ENCODE measurements at regions not wholly inside any gene's neighbourhood (a gene's known extent, or its start where the extent isn't known, plus 50 kb on each side); places are given as distances from the start of the nearest gene placed in this dataset.
"Not testable (repeated sequence)": the region's sequence is repeated elsewhere in the genome, so short reads cannot be mapped to it uniquely, and the experiment has no call there.

DNA sequence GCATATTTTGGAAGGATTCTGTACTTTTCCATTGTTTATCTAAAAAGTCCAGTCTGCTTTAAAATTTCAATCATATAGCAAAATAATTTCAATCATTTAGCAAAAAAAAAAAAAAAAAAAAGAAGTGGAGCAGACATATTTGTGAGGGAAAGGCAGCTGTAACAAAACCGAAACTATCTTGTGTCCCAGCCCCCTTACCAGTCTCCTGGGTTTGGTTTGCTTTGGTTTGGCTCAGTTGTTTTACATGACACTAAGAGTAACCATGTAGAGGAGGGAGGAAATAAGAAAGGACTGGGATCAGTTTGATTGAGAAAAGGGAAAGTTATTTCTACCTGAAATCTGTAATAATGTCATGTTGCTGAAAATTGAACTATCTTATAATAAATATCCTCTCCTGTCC is 158.8 kb upstream of the GADL1 start:
- DNase-seq: no peak

DNA sequence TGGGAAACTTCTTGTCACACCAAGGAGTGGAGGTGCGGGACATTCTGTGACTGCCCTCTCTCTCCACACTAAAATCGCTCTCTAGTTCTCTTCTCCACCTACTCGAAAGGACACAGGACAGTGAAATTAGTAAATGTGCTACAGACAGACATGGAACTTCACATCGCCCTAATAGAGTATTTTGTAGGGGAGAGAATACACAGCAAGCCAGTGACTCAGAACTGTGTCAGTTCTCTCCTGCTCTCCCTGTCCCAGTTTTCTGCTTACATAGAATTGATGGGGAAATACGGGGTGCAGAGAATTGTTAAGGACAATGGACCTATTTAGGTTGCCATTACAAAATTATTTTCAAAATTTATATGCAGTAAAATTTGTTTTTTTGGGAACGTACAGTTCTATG is 159.6 kb upstream of the GADL1 start:
- DNase-seq: no peak

DNA sequence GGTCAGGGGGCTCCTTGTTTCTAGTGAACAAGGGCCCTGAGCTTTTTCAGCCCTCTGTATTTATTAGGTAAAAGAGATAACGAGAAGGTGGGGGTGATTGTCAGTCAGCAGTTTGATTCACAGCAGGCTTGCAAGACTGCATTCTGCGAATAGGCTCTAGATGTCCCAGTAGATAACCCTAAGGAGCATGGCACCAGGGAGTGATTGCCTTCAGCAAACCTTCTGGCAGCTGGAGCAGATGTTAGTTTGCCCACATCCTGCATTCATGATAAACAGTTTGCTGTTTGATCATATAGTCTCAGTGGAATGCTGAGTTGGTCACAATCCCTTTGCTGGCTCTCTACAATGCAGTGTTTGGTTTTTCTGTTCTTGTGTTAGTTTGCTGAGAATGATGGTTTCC is 161.3 kb upstream of the GADL1 start:
- DNase-seq: peak in 1 of 5 experiments; percentile 29

DNA sequence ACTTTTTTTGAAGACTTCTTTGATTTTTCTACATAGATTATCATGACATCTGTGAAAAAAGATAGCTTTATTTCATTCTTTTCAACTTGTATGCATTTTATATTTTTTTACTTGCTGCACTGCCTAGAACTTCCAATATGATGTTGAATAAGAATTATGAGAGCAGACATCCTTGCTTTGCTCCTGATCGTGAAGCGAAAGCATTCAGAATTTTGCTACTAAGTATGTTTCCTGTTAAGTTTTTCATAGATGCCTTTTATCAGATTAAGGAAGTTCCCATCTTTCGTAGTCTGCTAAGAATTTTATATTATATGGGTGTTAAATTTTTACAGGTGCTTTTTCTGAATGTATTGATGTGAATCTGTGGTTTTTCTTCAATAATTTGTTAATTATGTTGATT is 163.4 kb upstream of the GADL1 start:
- no peak for DNase-seq

DNA sequence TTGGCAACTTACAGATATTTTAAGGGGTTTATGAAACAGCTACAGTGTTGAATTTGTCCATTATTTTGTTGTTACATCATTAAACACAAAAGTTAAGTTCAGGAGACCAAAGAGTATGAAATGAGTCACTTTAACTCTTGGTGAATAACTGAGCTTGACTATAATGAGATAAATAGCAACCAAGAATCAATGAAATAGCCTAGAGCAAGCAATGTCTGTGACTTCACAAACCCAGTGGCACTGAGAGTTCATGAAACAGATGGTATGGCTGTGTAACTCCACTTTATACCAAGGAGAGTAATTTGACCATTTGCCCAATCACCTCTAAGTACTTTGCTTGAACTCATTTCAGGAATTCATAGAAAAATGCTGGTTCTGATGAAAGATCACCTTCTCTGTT is 169.6 kb upstream of the GADL1 start:
- DNase-seq: no peak

DNA sequence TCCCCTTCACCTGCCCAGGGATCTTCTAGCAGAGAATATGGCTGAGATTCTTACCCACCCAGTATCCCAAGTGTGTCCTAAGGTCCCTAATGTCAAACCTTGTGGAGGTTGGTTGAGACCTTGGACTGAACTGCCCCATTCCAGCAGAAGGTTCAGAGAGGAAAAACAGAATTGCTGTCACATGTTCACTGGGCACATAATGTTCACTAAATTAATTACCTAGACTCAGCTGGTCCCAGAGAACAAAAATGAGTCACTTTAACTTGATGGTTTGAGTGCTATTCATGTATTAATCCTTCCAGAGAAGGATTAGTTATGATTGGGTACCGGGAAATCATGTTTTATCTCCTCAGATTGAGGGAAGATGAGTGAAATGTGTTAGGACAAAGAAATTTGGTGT is 171.3 kb upstream of the GADL1 start:
- DNase-seq: no peak

DNA sequence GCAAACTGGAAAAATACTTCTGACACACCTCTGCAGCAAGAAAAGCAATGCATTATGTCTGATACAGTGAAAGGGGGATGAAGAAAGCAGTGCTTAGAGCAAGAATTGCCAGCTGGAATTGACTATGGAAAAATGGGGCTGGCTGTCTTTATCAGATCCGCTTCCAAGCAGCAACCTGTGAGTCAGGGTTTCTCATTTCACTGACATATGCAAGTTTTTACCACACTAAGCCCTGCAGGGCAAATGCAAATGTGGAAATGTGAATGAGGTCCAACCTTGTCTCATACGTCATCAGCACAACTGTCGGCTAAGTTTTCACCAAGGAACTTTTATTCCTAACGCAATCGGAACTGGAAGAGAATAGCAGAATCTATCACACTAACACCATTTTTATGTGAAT is 172.5 kb upstream of the GADL1 start:
- DNase-seq: no peak

DNA sequence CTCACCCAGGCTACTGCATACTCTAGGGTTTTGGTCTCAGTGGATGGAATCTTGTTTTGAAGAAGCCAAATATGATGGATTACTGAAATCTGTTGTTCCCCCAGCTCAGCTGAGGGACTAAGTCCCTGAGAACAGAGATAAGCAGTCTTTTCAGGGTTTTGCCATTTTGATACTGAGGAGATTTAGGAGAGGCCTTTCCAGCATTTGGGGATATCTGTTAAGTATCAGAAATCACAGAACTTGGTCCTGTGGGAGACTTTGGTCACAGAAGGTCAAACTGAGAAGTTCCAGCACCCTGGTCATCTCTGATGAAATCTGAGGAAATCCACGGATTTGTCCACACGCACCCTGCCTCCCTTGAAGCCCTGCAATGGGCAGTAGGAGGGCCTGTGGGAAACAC is 181.0 kb upstream of the GADL1 start:
- DNase-seq: no peak

DNA sequence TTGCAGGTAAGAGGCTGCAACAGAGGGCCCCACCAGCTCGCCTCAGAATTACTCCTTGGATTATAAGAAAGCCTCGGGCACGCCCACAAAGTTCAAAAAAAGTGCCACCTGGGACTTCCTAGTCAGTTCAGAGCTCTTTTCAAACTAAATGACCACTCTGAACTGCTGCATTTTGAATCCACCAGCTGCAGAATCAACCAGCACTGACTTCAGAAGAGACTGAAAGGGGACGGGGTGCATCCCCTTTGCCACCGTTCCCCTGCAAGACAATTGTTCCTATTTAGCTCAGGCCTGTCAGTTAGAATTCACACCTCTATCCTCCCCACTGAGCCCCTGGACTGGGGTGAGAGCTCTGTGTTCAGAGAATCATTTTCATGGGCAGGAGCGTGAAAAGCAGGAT is 181.4 kb upstream of the GADL1 start:
- no peak for DNase-seq

DNA sequence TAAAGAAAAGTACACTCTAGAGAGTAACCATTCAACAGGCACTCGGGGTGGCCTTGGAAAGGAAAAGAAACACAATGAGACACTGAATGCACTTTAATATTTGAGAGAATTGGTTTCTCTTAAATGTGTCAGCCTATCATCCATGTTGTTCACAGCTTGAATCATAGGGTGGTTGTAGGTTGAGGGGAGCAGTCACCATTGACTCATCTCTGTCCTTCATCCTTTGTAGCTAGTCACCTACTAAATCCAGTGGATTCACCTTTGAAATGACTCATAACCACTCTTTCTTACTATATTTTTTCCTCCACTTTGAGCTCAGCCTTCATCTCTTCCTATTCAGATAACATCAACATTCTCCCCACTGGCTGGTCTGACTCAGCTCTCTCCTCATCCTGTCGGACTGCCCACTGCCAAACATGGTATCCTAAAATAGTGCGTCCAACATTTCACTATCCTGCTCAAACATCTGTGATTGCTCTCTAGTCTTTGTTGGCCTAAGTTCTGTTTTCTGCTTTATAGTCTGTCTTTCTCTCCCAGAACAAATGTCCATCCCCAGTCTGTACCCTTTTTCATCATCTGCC is 182.7 kb upstream of the GADL1 start:
- DNase-seq: peak in 1 of 5 experiments; percentile 75

DNA sequence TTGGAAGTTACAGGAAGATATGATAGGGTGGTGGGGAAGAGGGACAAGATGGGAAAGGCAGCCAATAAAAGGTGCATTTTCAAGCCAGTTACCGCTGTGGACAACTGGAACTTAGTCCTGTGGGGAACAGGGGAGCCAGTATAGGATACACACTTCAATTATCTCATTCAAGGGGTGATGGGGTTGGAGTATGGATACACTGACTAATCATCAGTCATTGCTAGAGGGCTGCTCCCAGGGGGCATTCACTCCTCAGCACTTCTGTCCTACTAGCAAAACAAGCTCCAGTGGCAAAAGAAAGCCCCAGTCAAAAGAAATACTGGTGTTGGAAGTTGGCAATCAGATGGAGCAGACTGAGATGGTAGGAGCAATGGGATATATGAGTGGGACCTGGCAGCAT is 183.4 kb upstream of the GADL1 start:
- DNase-seq: no peak

DNA sequence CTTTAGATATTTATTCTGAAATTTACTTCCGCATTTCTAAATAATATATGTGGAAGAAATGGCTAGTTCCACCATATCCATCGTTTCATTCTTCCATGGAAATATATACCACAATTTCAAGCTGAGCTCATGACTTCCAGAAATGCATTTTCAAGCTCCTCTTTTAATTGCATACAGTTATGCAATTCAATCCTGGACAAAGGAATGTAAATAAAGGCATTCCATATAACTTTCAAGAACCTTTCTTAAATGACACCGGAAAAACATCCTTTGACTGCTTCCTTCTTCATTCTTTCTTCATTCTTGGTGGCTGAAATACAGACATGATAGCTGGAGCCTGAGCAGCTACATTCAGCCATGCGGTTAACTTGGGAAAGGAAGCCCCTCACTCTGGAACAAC is 185.2 kb upstream of the GADL1 start:
- DNase-seq: no peak

DNA sequence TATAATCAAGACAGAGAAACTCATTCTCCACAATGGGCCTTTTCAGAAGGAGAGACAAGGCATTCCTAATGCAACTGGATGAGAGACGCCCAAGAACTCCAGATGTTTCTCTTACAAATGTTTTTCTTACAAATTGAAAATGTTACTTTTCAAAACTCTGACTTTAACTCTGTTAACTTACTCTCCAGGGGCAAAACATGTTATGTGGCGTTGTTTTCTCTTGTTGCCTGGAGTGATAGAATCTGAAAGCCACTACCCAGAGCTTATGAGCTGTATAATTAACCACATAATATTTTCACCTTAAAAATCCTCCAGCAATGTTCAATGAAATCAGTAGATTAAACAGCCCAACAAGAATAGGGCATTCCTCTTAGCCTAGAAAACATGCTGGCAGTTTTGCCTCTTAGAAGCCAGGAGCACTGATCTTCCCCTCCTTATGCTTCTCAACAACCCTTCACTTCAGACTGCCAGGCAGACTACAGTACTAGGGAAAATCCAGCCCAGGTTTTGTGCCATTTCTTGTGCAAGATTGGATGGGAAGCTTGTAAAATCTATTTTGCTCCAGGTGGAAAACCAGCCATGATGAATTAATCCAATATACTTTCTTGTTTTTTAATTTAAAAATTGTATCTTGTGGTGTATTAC is 186.7 kb upstream of the GADL1 start:
- no peak for DNase-seq

DNA sequence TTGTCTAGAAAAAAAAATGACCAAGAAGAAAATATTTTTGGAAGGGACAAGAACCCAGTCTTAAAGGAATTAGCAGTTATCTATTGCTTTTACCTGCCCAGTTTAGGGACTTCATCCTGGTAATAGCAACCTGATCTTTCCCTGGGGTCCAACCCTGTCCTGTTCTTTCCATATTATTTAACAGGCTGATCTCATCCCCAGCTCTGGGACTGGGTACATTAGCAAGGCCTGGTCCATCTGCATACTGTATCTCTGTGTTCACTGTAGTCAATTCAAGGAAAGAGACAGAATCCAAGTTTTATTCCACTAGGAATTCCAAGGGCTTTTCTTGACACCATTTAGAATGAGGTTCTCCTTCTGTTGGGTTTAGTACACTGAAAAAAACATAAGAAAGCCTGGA is 191.7 kb upstream of the GADL1 start:
- DNase-seq: no peak

DNA sequence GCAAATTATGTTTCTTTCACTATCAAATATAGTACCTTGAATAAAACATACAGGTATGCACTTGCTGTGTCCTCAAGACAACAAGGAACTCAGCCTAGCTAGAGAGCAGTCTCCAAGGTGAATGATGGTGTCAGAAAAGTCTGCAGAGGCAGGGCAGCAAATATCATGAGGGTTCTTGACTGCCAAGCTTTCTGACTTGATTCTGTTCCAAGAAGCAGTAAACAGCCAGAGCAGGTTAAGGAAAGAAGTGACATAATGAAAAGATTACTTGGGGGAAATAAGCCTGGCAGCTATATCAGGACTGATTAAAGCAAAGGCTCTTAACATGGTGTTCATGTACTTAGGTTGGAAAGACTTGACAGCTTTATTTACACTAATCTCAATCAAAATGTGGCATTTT is 192.2 kb upstream of the GADL1 start:
- DNase-seq: no peak

DNA sequence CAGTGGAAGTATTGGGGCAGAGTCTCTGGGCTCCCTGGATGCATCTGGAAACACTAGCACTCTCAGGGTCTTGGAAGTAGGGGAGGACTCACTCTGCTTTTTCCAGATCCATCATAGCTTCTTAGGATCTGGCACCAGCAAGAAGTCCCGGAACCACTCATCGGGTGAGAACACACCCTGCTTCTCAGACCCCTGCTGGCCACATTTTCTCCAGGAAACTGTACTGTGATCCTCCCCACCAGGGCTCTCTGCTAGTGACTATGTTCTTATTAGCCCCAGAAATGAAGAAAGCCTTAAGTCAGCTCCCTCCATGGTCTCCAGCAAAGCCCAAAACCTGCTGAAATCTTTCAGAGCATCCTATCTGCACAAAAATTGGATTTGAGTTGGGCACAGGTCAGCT is 197.3 kb upstream of the GADL1 start:
- no peak for DNase-seq

DNA sequence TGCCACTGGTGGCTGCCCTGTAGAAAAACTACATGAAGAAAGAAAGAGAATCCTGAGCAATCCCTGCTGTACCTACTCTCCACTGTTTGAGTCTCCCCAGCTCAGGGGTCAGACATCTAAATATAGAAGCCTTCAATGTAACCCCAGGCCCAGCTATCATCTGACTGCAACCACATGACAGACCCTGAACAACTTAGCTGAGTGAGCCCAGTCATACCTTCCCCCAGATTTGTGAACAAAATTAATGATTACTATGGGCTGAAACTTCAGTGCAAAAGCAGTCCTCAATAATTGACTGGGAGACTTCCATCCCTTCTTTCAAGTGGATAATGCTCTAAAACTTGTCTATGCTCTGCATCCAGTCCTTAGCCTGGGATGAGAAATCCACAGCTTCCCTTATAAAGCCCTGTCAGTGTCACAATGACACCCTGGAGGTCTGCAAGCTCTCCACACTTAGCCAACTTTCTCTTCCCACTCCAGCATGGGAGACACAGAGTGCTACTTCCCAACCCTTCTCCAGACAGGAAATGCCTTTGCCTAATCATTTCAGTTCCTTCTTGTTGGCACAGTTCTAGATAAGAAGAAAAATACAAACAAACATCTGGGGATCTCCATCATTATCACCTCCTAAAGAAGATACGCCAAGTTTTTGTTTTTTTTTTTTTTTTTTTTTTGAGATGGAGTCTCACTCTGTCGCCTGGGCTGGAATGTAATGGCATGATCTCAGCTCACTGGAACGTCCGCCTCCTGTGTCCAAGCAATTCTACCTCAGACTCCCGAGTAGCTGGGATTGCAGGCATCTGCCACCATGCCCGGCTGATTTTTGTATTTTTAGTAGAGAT is 198.5 kb upstream of the GADL1 start:
- DNase-seq: no peak

DNA sequence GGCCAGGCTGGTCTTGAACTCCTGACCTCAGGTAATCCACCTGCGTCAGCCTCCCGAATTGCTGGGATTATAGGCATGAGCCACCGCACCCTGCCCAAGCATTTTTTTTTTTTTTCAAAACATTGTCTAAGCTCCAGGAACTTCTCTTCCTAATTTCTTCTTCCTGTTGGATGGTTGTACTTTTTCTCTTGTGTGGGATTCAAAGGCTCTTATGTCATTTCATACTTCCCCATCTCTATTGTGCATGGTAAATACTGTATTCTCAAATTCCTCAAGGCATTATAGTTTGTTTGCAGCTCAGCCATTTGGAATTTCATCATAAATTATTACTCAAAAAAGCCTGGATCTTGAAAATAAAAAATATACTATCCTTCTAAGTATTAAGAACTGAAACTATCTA is 199.1 kb upstream of the GADL1 start:
- DNase-seq: no peak

DNA sequence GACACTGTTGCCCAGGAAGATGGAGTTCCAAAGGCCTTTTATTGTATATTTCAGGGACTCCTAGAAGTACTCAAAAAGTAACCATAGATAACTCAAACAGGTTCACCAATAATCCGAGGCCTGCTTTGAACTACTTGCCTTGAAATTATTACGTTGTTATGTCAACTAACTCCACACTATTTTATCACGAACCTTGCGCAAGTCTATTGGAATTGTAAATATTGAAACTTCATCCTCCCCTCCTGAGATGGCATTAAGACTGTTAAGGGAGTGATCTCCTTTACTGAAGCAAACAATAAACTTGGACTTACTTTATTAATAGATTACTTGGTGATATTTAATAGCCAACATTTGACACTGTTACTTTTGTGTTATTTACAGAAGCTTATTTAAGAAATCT is 199.6 kb upstream of the GADL1 start:
- DNase-seq: no peak

DNA sequence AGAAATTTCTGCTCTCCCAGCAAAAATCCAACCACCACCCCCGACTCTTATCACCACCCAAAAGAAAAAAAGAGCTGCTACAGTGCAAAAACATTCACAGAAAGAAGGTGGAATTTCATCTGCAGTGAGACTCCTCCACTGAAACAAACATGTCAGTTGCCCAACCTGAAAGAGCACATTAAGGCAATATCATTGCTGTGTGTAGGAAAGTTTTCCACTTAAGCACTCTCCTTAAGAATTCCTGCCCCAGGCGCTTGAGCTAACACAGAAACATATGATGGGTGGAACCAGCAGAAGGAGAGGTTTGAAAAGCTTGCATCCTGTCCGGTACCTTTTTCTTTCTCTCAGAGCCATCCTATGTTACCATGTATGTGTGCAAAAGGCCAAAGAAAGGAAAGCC is 200.8 kb upstream of the GADL1 start:
- DNase-seq: no peak

DNA sequence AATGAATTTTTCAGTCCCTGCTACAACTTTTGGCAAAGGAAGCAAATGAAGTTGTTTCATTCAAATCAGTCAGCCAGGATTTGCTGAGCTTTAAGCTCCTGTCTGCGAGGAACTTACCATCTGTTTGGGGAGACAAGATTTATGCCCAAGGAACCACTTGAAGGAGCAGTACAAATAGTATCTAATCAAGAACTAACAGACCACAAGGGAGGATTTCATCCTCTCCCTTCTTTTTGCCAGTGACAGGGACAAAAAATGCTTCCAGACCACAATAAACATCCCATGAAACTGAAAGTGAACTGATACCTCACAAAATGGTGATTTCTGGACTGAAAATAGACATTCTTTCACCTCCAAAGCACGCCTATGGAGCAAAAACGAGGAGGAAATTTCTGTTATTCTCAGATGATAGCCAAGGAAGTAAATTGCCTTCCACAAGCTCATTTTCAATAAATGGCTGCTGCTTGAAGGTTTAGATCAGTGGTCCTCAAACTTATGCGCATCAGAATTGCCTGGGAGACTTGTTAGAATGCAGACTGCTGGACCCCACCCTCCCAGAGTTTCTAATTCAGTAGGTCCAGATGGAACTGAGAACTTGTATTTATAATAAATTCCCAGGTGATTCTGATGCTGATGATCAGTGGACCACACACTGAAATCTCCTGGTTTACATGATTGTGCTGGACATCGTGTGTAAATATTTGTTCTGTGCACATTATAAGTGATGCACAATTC is 202.4 kb upstream of the GADL1 start:
- DNase-seq: no peak

DNA sequence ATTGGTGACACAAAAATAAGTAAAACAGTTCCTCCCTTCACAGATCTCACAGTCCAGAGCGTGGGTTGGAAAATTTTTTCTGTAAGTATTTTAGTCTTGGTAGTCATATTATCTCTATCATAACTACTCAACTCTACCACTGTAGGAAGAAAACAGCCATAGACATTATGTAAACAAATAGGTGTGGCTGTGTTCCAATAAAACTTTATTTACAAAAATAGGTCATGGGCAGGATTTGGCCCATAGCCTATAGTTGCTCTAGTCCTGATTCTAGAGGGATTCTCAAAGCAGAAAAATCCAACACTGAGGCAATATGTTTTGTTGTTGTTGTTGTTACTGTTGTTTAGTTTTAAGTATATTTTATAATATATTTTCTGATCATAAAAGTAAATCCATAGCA is 206.1 kb upstream of the GADL1 start:
- DNase-seq: no peak

DNA sequence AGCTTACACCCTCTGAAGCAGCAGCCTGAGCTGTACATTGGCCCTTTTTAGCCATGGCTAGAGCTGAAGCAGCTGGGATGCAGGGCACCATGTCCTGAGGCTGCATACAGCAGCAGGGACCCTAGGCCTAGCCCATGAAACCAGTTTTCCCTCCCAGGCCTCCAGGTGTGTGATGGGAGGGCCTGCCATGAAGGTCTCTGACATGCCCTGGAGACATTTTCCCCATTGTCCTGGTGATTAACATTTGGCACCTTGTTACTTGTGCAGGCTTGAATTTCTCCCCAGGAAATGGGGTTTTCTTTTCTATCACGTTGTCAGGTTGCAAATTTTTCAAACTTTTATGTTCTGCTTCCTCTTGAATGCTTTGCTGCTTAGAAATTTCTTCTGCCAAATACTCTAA is 206.8 kb upstream of the GADL1 start:
- not testable (repeated sequence) for DNase-seq

Measured in T-helper 2 cell (primary cell).